Parathyroid adenoma (tissue), 2 donors: ENCODE measurements at regions not wholly inside any gene's neighbourhood (a gene's known extent, or its start where the extent isn't known, plus 50 kb on each side); places are given as distances from the start of the nearest gene placed in this dataset.
"Not testable (repeated sequence)": the region's sequence is repeated elsewhere in the genome, so short reads cannot be mapped to it uniquely, and the experiment has no call there.

ENCODE experiments used
- H2AFZ ChIP-seq: fragments of 300-600 bp; sonication (generic); one replicate; pipeline ENCODE4 v1.7.0; 2017; ENCODE audit warnings: antibody characterized with exemption, mild to moderate bottlenecking
- H3K27ac ChIP-seq: fragments of 300-600 bp; sonication (generic); one replicate; pipeline ENCODE4 v1.7.0; 2017
- H3K27me3 ChIP-seq: fragments of 300-600 bp; sonication (generic); one replicate; pipeline ENCODE4 v1.7.0; 2017; ENCODE audit warnings: low read length; ENCODE audit not compliant: control insufficient read depth, insufficient read depth
- H3K36me3 ChIP-seq: fragments of 300-600 bp; sonication (generic); one replicate; pipeline ENCODE4 v1.7.0; 2017; ENCODE audit warnings: low read length; ENCODE audit not compliant: control insufficient read depth, insufficient read depth
- H3K4me1 ChIP-seq: fragments of 300-600 bp; sonication (generic); one replicate; pipeline ENCODE4 v1.7.0; 2017; ENCODE audit warnings: control low read depth
- H3K4me2 ChIP-seq: fragments of 300-600 bp; sonication (generic); one replicate; pipeline ENCODE4 v1.7.0; 2017; ENCODE audit warnings: low read length
- H3K4me3 ChIP-seq: fragments of 300-600 bp; sonication (generic); one replicate; pipeline ENCODE4 v1.7.0; 2017; ENCODE audit warnings: low read depth, low read length
- H3K79me2 ChIP-seq: fragments of 300-600 bp; sonication (generic); one replicate; pipeline ENCODE4 v1.7.0; 2017; ENCODE audit warnings: control low read depth
- H3K9ac ChIP-seq: fragments of 300-600 bp; sonication (generic); one replicate; pipeline ENCODE4 v1.7.0; 2017; ENCODE audit warnings: mild to moderate bottlenecking
- H3K9me3 ChIP-seq: fragments of 300-600 bp; sonication (generic); one replicate; pipeline ENCODE4 v1.7.0; 2017; ENCODE audit warnings: low read length; ENCODE audit not compliant: control insufficient read depth
- CTCF ChIP-seq: fragments of 300-600 bp; sonication (generic); IDR thresholded peaks from one replicate; pipeline ENCODE4 v1.7.0; 2017; ENCODE audit warnings: antibody characterized with exemption, mild to moderate bottlenecking
- donor health status: primary hyperparathyroidism.

- H3K36me3 ChIP-seq: no peaks in the 10 kb centered on the region
- peak overlapping the region; percentile 67 for H3K27ac ChIP-seq
- H3K9ac ChIP-seq: no peak overlapping the region
- no peaks in the 10 kb centered on the region for H3K9me3 ChIP-seq
- no peak for TF ChIP-seq CTCF
- peaks cover 7% of the 10 kb centered on the region for H3K4me1 ChIP-seq
- H3K79me2 ChIP-seq: no peaks in the 10 kb centered on the region
- peak overlapping the region; percentile 21 for H3K4me2 ChIP-seq
- no peak overlapping the region for H3K4me3 ChIP-seq
- H3K27me3 ChIP-seq: no peaks in the 10 kb centered on the region
- H2AFZ ChIP-seq: peak overlapping the region; percentile 83
Measured at GRCh38 chr10:5285186-5285585, 79.6 kb upstream of the UCN3 start.

GRCh38 chr10:5288359-5288758 is 76.4 kb upstream of the UCN3 start:
- H3K79me2 ChIP-seq: no peaks in the 10 kb centered on the region
- no peak for TF ChIP-seq CTCF
- no peak overlapping the region for H3K9ac ChIP-seq
- no peaks in the 10 kb centered on the region for H3K9me3 ChIP-seq
- H2AFZ ChIP-seq: no peak overlapping the region
- H3K27ac ChIP-seq: no peak overlapping the region
- peaks cover 7% of the 10 kb centered on the region for H3K4me1 ChIP-seq
- H3K27me3 ChIP-seq: no peaks in the 10 kb centered on the region
- H3K4me2 ChIP-seq: no peak overlapping the region
- H3K36me3 ChIP-seq: no peaks in the 10 kb centered on the region
- H3K4me3 ChIP-seq: no peak overlapping the region

GRCh38 chr10:5289228-5289627 is 75.5 kb upstream of the UCN3 start:
- not testable (repeated sequence) for H3K4me2 ChIP-seq, H3K9me3 ChIP-seq, H3K9ac ChIP-seq, H2AFZ ChIP-seq, H3K36me3 ChIP-seq, H3K79me2 ChIP-seq, H3K27ac ChIP-seq, H3K27me3 ChIP-seq, H3K4me3 ChIP-seq, H3K4me1 ChIP-seq

- TF ChIP-seq CTCF: no peak
Measured at GRCh38 chr10:5291501-5292195, 73.1 kb upstream of the UCN3 start.

GRCh38 chr10:5292196-5292735 is 72.5 kb upstream of the UCN3 start:
- no peaks in the 10 kb centered on the region for H3K36me3 ChIP-seq
- H3K27ac ChIP-seq: no peak overlapping the region
- H3K4me3 ChIP-seq: no peak overlapping the region

More at GRCh38 chr10:5291501-5292195, 73.1 kb upstream of the UCN3 start:
- Histone ChIP-seq H3K79me2 (no peaks in the 10 kb centered on the region), H2AFZ (no peak overlapping the region), H3K9me3 (no peaks in the 10 kb centered on the region), H3K4me1 (no peaks in the 10 kb centered on the region), H3K36me3 (no peaks in the 10 kb centered on the region), H3K9ac (no peak overlapping the region), H3K27me3 (no peaks in the 10 kb centered on the region), H3K4me3 (no peak overlapping the region), H3K27ac (no peak overlapping the region), H3K4me2 (no peak overlapping the region)

GRCh38 chr10:5292970-5293369 is 71.8 kb upstream of the UCN3 start:
- H3K36me3 ChIP-seq, H3K79me2 ChIP-seq, H3K9me3 ChIP-seq, H3K4me1 ChIP-seq, H3K27me3 ChIP-seq, H2AFZ ChIP-seq, H3K4me3 ChIP-seq, H3K9ac ChIP-seq, H3K4me2 ChIP-seq, H3K27ac ChIP-seq: not testable (repeated sequence)

More at GRCh38 chr10:5292196-5292735, 72.5 kb upstream of the UCN3 start:
- no peak for TF ChIP-seq CTCF
- Histone ChIP-seq H3K9me3 (no peaks in the 10 kb centered on the region), H2AFZ (no peak overlapping the region), H3K79me2 (no peaks in the 10 kb centered on the region), H3K27me3 (no peaks in the 10 kb centered on the region), H3K4me2 (no peak overlapping the region), H3K4me1 (no peaks in the 10 kb centered on the region), H3K9ac (no peak overlapping the region)
